IMR-90 (cell line): ENCODE measurements at regions not wholly inside any gene's neighbourhood (a gene's known extent, or its start where the extent isn't known, plus 50 kb on each side); places are given as distances from the start of the nearest gene placed in this dataset.
A peak's percentile ranks its signal among the peaks of the same experiment; 100 is the strongest.

Experiments used
- ATAC-seq: fragments of 200-7000 bp; cut with Tn5 transposase; 2 replicates; pipeline ENCODE4 v1.9.1; 2020; ENCODE audit warnings: low read depth, mild to moderate bottlenecking, moderate library complexity
- BruUV-seq: library from RNA; stranded (reverse); fragments of 400-500 nt; replicated peaks from 2 replicates; lab custom pipeline; 2021; lab: Mats Ljungman, UMichigan
- CTCF ChIA-PET: fragments of 300-600 bp; formaldehyde crosslinking; extraction: SDS; loops from one replicate; lab custom pipeline; 2021; ENCODE audit warnings: antibody characterized with exemption; lab: Yijun Ruan, JAX
- POLR2A ChIA-PET: fragments of 300-600 bp; sonication (Branson Sonifier 250); formaldehyde crosslinking; loops from one replicate; lab custom pipeline; 2022; ENCODE audit warnings: antibody characterized with exemption; ENCODE audit not compliant: unreplicated experiment; lab: Charles Lee
- DNase-seq: peaks from one replicate; pipeline ENCODE4 v3.0.0; 2013
- H2AFZ ChIP-seq: replicated peaks from 2 replicates; pipeline ENCODE3; 2013; ENCODE audit warnings: low read length, mild to moderate bottlenecking; ENCODE audit not compliant: poor library complexity
- H2AK5ac ChIP-seq: 2 replicates; pipeline ENCODE4 v1.6.1; 2013; ENCODE audit warnings: low read depth, low read length, inconsistent platforms
- H2AK9ac ChIP-seq: replicated peaks from 2 replicates; pipeline ENCODE3; 2013; ENCODE audit warnings: mild to moderate bottlenecking, low read depth, low read length, moderate library complexity; ENCODE audit not compliant: poor library complexity
- H2BK120ac ChIP-seq: 2 replicates; pipeline ENCODE4 v1.6.1; 2013; ENCODE audit warnings: low read depth, low read length, inconsistent platforms
- H2BK15ac ChIP-seq: 3 replicates; pipeline ENCODE4 v1.6.1; 2013; ENCODE audit warnings: low read depth, low read length, inconsistent platforms
- H2BK20ac ChIP-seq: 2 replicates; pipeline ENCODE4 v1.6.1; 2013; ENCODE audit warnings: low read depth, mild to moderate bottlenecking, inconsistent platforms, low read length, moderate library complexity
- H2BK5ac ChIP-seq: 2 replicates; pipeline ENCODE4 v1.6.1; 2013; ENCODE audit warnings: mild to moderate bottlenecking, low read depth, low read length, inconsistent platforms; ENCODE audit not compliant: poor library complexity, severe bottlenecking
- H3K14ac ChIP-seq: replicated peaks from 2 replicates; pipeline ENCODE4 v1.6.1; 2013; ENCODE audit warnings: low read depth, low read length, inconsistent platforms
- H3K18ac ChIP-seq: 2 replicates; pipeline ENCODE4 v1.6.1; 2013; ENCODE audit warnings: low read depth, low read length, control low read depth
- H3K23ac ChIP-seq: 2 replicates; pipeline ENCODE4 v1.6.1; 2013; ENCODE audit warnings: low read depth, low read length, inconsistent platforms
- H3K27ac ChIP-seq: 2 replicates; pipeline ENCODE4 v1.5.1; 2013; ENCODE audit warnings: mild to moderate bottlenecking, control low read depth, low read length; ENCODE audit not compliant: insufficient read depth
- H3K27me3 ChIP-seq: 2 replicates; pipeline ENCODE4 v1.6.1; 2013; ENCODE audit warnings: low read length; ENCODE audit not compliant: control insufficient read depth, insufficient read depth
- H3K36me3 ChIP-seq: 2 replicates; pipeline ENCODE4 v1.6.1; 2013; ENCODE audit warnings: low read length, mixed read lengths; ENCODE audit not compliant: control insufficient read depth, insufficient read depth
- H3K4ac ChIP-seq: 2 replicates; pipeline ENCODE4 v1.6.1; 2013; ENCODE audit warnings: low read depth, low read length, inconsistent platforms
- H3K4me1 ChIP-seq: 2 replicates; pipeline ENCODE4 v1.6.1; 2013; ENCODE audit warnings: low read length, mixed read lengths; ENCODE audit not compliant: control insufficient read depth, insufficient read depth
- H3K4me2 ChIP-seq: 2 replicates; pipeline ENCODE4 v1.6.1; 2013; ENCODE audit warnings: low read depth, mild to moderate bottlenecking, control low read depth, low read length, moderate library complexity
- H3K4me3 ChIP-seq: 2 replicates; pipeline ENCODE4 v1.5.1; 2013; ENCODE audit warnings: low read depth, mild to moderate bottlenecking, control low read depth, low read length, moderate library complexity; ENCODE audit not compliant: insufficient read depth
- H3K56ac ChIP-seq: 2 replicates; pipeline ENCODE4 v1.6.1; 2013; ENCODE audit warnings: low read length, inconsistent platforms; ENCODE audit not compliant: insufficient read depth; ENCODE audit errors: extremely low read depth
- H3K79me1 ChIP-seq, 2 experiments: 2 replicates each; pipeline ENCODE4 v1.6.1; 2013; ENCODE audit warnings: low read length in 2 of 2, inconsistent platforms in 1 of 2, low read depth in 1 of 2
- H3K9ac ChIP-seq: 2 replicates; pipeline ENCODE4 v1.6.1; 2013; ENCODE audit warnings: low read depth, low read length, control low read depth
- H3K9me1 ChIP-seq: 2 replicates; pipeline ENCODE4 v1.6.1; 2013; ENCODE audit warnings: low read length, inconsistent platforms; ENCODE audit not compliant: insufficient read depth
- H3K9me3 ChIP-seq: 2 replicates; pipeline ENCODE4 v1.6.1; 2013; ENCODE audit warnings: low read length; ENCODE audit not compliant: control insufficient read depth, insufficient read depth
- H4K20me1 ChIP-seq: 2 replicates; pipeline ENCODE4 v1.6.1; 2013; ENCODE audit warnings: low read length, inconsistent platforms; ENCODE audit not compliant: insufficient read depth
- H4K5ac ChIP-seq: 2 replicates; pipeline ENCODE4 v1.6.1; 2013; ENCODE audit warnings: mild to moderate bottlenecking, low read depth, low read length, control low read depth
- H4K8ac ChIP-seq, 2 experiments: 2 replicates each; pipeline ENCODE4 v1.6.1; 2013; ENCODE audit warnings: low read depth in 2 of 2, low read length in 2 of 2, control low read depth in 1 of 2, inconsistent platforms in 1 of 2
- H4K91ac ChIP-seq: 2 replicates; pipeline ENCODE4 v1.6.1; 2013; ENCODE audit warnings: low read depth, low read length, inconsistent platforms; ENCODE audit not compliant: insufficient read depth
- BHLHE40 ChIP-seq: fragments of 150-350 bp; IDR thresholded peaks from 2 replicates; pipeline ENCODE4 v1.6.1; 2016; ENCODE audit warnings: mild to moderate bottlenecking, low read depth, low read length
- CEBPB ChIP-seq: IDR thresholded peaks from 2 replicates; pipeline ENCODE4 v1.6.1; 2012; ENCODE audit warnings: low read depth, low read length, improper control_type of control experiment
- CHD1 ChIP-seq: IDR thresholded peaks from 2 replicates; pipeline ENCODE4 v1.6.1; 2012; ENCODE audit warnings: low read depth, low read length, improper control_type of control experiment
- CTCF ChIP-seq: conservative IDR thresholded peaks from 2 replicates; pipeline ENCODE4 v1.5.1; 2012; ENCODE audit warnings: mild to moderate bottlenecking, low read depth, low read length, improper control_type of control experiment
- MAFK ChIP-seq: IDR thresholded peaks from 2 replicates; pipeline ENCODE4 v1.6.1; 2012; ENCODE audit warnings: low read depth, low read length, improper control_type of control experiment
- MAZ ChIP-seq: IDR thresholded peaks from 2 replicates; pipeline ENCODE4 v1.6.1; 2012; ENCODE audit warnings: low read depth, mild to moderate bottlenecking, low read length, improper control_type of control experiment, moderate library complexity, borderline replicate concordance
- MXI1 ChIP-seq: IDR thresholded peaks from 2 replicates; pipeline ENCODE4 v1.6.1; 2012; ENCODE audit warnings: low read depth, mild to moderate bottlenecking, low read length, moderate library complexity, borderline replicate concordance
- NFE2L2 ChIP-seq: fragments of 150-350 bp; IDR thresholded peaks from 2 replicates; pipeline ENCODE4 v1.6.1; 2016; ENCODE audit warnings: low read depth, mild to moderate bottlenecking, low read length
- POLR2A ChIP-seq: IDR thresholded peaks from 2 replicates; pipeline ENCODE4 v1.6.1; 2012; ENCODE audit warnings: mild to moderate bottlenecking, low read depth, low read length
- RAD21 ChIP-seq: IDR thresholded peaks from 2 replicates; pipeline ENCODE4 v1.6.1; 2012; ENCODE audit warnings: low read length, improper control_type of control experiment
- RCOR1 ChIP-seq: IDR thresholded peaks from 2 replicates; pipeline ENCODE4 v1.6.1; 2012; ENCODE audit warnings: mild to moderate bottlenecking, low read length, improper control_type of control experiment; ENCODE audit not compliant: insufficient replicate concordance
- RFX5 ChIP-seq: IDR thresholded peaks from 2 replicates; pipeline ENCODE4 v1.8.0; 2012; ENCODE audit warnings: low read depth, mild to moderate bottlenecking, low read length, moderate library complexity
- SMC3 ChIP-seq: fragments of 150-350 bp; IDR thresholded peaks from 2 replicates; pipeline ENCODE4 v1.6.1; 2016; ENCODE audit warnings: low read depth, mild to moderate bottlenecking, antibody characterized with exemption, low read length, moderate library complexity
- WGBS, 2 experiments: methylation state at CpG; one replicate each; pipeline versions ENCODE4 v1.1.5 to v1.1.7; 2013; ENCODE audit warnings: missing lambda C conversion rate in 2 of 2; ENCODE audit not compliant: insufficient read length in 1 of 2; ENCODE audit errors: extremely low coverage in 2 of 2; 5-methylcytosine and 5-hydroxymethylcytosine counted together
- dilution Hi-C: fragments of 300-500 bp; cut with HindIII; formaldehyde crosslinking; loops from one replicate; pipeline ENCODE4 v1.14.3; 2018; ENCODE audit warnings: low sequenced_read_pairs; ENCODE audit not compliant: unreplicated experiment
- in situ Hi-C: fragments of 300-500 bp; cut with MboI; formaldehyde crosslinking; loops from 3 replicates; pipeline ENCODE4 v1.14.3; 2019; ENCODE audit warnings: low sequenced_read_pairs, inconsistent platforms, mixed read lengths
- intact Hi-C: fragments of 100-400 bp; cut with micrococcal nuclease; formaldehyde crosslinking; loops from 2 replicates; pipeline ENCODE4 v1.10.0; 2022
- TF ChIP-seq, protein P1 (sequence below): fragments of 150-350 bp; IDR thresholded peaks from 2 replicates; pipeline ENCODE4 v1.6.1; 2016; ENCODE audit warnings: low read depth, mild to moderate bottlenecking, low read length, moderate library complexity, borderline replicate concordance
- TF ChIP-seq, protein P2 (sequence below): fragments of 150-350 bp; IDR thresholded peaks from 2 replicates; pipeline ENCODE4 v1.6.1; 2017; ENCODE audit warnings: mild to moderate bottlenecking, antibody characterized with exemption, low read length, low read depth

DNA sequence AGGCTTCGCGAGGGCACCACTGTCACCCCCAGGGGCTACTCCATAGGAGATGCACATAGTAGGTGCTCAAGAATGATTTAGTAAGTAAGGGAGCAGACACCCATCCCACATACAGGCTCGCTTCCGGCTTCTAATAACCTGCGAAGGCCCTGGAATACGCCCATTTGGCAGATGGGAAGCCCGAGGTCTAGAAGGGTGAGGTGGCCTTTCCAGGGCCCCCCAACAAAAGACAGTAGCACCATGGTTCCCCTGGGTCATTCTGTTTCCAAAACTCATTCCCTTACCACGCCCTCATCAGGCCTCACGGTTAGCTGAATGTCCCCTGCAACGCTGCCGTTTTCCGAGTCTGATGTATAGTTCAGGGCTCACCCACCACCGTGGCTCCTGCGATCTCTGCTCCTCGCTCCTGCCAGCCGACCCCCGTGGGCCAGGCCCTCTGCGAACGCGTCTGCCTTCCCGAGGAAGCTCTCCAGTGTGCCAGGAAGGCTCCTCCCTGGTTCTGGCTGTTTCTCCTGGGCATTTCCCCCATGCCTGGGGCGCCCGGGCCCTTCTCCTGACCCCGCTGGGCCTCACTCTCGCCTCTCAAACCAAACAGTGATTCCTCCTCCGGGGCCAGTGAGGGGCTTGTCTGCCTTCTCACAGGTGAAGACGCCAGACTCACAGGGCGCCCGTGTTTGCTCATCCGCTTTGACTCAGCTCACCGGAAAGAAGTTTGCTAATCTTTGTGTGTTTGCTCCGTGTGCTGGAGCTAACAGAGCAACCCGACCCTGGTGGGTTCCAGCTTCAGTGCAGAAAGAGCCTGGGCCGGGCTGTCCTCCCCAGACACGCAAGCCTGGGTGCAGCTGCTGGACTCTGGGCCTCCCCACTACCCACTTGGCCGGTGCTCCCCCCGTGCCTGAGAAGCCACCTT lies 86.6 kb downstream of the RTL6 start:
- H3K14ac ChIP-seq, result no peak overlapping the region
- H4K8ac ChIP-seq, result no peak overlapping the region
- no peaks in the 10 kb centered on the region for H4K20me1 ChIP-seq
- dilution Hi-C loops (no loop called here), intact Hi-C loops (no loop called here), in situ Hi-C loops (no loop called here)
- peak overlapping the region; percentile 42 for H2AK9ac ChIP-seq
- no peaks in the 10 kb centered on the region for H3K36me3 ChIP-seq
- CTCF ChIA-PET, result no interaction called here
- no peak overlapping the region for H2BK120ac ChIP-seq
- no peaks in the 10 kb centered on the region for H3K9me1 ChIP-seq
- H3K4me2 ChIP-seq, result no peak overlapping the region
- no peak overlapping the region for H3K4me3 ChIP-seq
- no peaks in the 10 kb centered on the region for H3K4me1 ChIP-seq
- WGBS, 2 experiments, result 58% methylated on average over 17 of the region's 37 CpGs; no CpG with 5 or more reads in 1 of the 2 experiments
- no peaks in the 10 kb centered on the region for H3K79me1 ChIP-seq
- H3K27me3 ChIP-seq, result peaks cover 7% of the 10 kb centered on the region; the same call in 1 of the 2 replicates
- POLR2A ChIA-PET, result no interaction called here
- H3K9ac ChIP-seq, result no peak overlapping the region
- H3K18ac ChIP-seq, result no peak overlapping the region
- H4K5ac ChIP-seq, result no peak overlapping the region
- H3K56ac ChIP-seq, result no peak overlapping the region
- H3K9me3 ChIP-seq, result no peaks in the 10 kb centered on the region
- no peak overlapping the region for H2BK5ac ChIP-seq
- no peak overlapping the region for H3K23ac ChIP-seq
- peak overlapping the region; percentile 58 for H2AFZ ChIP-seq
- no peak overlapping the region for H2BK20ac ChIP-seq
- no peak overlapping the region for H3K4ac ChIP-seq
- ATAC-seq (no peak), DNase-seq (no peak)
- H3K27ac ChIP-seq, result no peak overlapping the region
- no TSS peak for BruUV-seq
- no peak overlapping the region for H2AK5ac ChIP-seq
- no peak overlapping the region for H2BK15ac ChIP-seq
- H4K91ac ChIP-seq, result no peak overlapping the region
- TF ChIP-seq CTCF, result no peak
- no peak for TF ChIP-seq RCOR1
- no peak for TF ChIP-seq CHD1
- no peak for TF ChIP-seq POLR2A
- TF ChIP-seq NFE2L2, result no peak
- no peak for TF ChIP-seq RFX5
- TF ChIP-seq, protein P1, sequence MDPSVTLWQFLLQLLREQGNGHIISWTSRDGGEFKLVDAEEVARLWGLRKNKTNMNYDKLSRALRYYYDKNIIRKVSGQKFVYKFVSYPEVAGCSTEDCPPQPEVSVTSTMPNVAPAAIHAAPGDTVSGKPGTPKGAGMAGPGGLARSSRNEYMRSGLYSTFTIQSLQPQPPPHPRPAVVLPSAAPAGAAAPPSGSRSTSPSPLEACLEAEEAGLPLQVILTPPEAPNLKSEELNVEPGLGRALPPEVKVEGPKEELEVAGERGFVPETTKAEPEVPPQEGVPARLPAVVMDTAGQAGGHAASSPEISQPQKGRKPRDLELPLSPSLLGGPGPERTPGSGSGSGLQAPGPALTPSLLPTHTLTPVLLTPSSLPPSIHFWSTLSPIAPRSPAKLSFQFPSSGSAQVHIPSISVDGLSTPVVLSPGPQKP, result no peak
- TF ChIP-seq MXI1, result no peak
- TF ChIP-seq, protein P2, sequence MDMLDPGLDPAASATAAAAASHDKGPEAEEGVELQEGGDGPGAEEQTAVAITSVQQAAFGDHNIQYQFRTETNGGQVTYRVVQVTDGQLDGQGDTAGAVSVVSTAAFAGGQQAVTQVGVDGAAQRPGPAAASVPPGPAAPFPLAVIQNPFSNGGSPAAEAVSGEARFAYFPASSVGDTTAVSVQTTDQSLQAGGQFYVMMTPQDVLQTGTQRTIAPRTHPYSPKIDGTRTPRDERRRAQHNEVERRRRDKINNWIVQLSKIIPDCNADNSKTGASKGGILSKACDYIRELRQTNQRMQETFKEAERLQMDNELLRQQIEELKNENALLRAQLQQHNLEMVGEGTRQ, result no peak
- no peak for TF ChIP-seq MAZ
- no peak for TF ChIP-seq RAD21
- TF ChIP-seq CEBPB, result no peak
- no peak for TF ChIP-seq BHLHE40
- TF ChIP-seq SMC3, result no peak
- TF ChIP-seq MAFK, result no peak
